ENCODE measurements at regions not wholly inside any gene's neighbourhood (a gene's known extent, or its start where the extent isn't known, plus 50 kb on each side); places are given as distances from the start of the nearest gene placed in this dataset.

DNA sequence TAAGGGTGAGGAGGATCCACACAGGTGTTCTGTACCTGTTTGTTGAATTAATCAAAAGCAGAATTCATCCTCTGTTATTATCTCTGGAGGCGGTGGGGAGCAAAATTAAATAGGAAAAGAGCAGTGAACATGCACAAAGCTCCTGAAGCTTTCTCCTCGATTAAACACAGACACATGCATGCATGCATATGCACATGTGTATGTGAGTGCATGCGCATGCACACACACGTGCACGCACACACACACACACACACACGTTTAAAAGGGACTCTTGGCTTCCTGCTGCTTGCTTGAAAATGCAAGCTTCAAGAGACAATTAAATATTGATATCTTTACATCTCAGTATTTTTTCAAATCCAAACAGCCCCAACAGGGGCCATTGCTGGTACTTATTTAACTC, 462.1 kb downstream of the BUD13 start:
- TF ChIP-seq POLR2A (IDR thresholded peaks at IDR 0.05): no peak
- TF ChIP-seq, protein P1, sequence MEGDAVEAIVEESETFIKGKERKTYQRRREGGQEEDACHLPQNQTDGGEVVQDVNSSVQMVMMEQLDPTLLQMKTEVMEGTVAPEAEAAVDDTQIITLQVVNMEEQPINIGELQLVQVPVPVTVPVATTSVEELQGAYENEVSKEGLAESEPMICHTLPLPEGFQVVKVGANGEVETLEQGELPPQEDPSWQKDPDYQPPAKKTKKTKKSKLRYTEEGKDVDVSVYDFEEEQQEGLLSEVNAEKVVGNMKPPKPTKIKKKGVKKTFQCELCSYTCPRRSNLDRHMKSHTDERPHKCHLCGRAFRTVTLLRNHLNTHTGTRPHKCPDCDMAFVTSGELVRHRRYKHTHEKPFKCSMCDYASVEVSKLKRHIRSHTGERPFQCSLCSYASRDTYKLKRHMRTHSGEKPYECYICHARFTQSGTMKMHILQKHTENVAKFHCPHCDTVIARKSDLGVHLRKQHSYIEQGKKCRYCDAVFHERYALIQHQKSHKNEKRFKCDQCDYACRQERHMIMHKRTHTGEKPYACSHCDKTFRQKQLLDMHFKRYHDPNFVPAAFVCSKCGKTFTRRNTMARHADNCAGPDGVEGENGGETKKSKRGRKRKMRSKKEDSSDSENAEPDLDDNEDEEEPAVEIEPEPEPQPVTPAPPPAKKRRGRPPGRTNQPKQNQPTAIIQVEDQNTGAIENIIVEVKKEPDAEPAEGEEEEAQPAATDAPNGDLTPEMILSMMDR (IDR thresholded peaks at IDR 0.05): no peak
